A549 (cell line): ENCODE measurements at regions not wholly inside any gene's neighbourhood (a gene's known extent, or its start where the extent isn't known, plus 50 kb on each side); places are given as distances from the start of the nearest gene placed in this dataset.

Experiments used
- ATAC-seq, 2 experiments: fragments of 200-7000 bp in 1 of 2; fragments of >200 bp in 1 of 2; cut with Nextera tagmentation in 1 of 2; cut with Tn5 transposase in 1 of 2; 3 replicates each; pipeline versions ENCODE4 v1.8.0 to v1.9.1; 2018 to 2020; ENCODE audit warnings: mild to moderate bottlenecking in 1 of 2, moderate library complexity in 1 of 2
- CTCF ChIA-PET: fragments of 300-600 bp; sonication (Branson Sonifier 250); formaldehyde crosslinking; extraction: SDS; loops from one replicate; lab custom pipeline; 2021; ENCODE audit warnings: antibody characterized with exemption, inconsistent platforms; lab: Yijun Ruan, JAX
- POLR2A ChIA-PET: fragments of 350-600 bp; formaldehyde crosslinking; extraction: SDS; loops from one replicate; lab custom pipeline; 2021; ENCODE audit warnings: antibody characterized with exemption, inconsistent platforms; lab: Yijun Ruan, JAX
- DNase-seq, 2 experiments: peaks; one replicate each; pipeline versions ENCODE4 v3.0.0 to v3.0.0-alpha.2; 2011 to 2016; ENCODE audit warnings: low read depth in 1 of 2, low spot score in 1 of 2
- FAIRE-seq: peaks from 2 replicates; lab custom pipeline; 2011; peaks lifted over from hg19 to GRCh38; lab: Jason Lieb, UNC
- H3K27ac ChIP-seq, 2 experiments: fragments of >200 bp; sonication (Bioruptor Twin); formaldehyde crosslinking; 3 replicates each; pipeline ENCODE4 v1.5.1; 2016 to 2017
- H3K4me1 ChIP-seq: fragments of >200 bp; sonication (Bioruptor Twin); formaldehyde crosslinking; 3 replicates; pipeline ENCODE4 v1.6.1; 2016
- H3K4me2 ChIP-seq: fragments of >200 bp; sonication (Bioruptor Twin); formaldehyde crosslinking; 3 replicates; pipeline ENCODE4 v1.6.1; 2016
- H3K4me3 ChIP-seq: fragments of >200 bp; sonication (Bioruptor Twin); formaldehyde crosslinking; 3 replicates; pipeline ENCODE4 v1.5.1; 2016
- H3K9me3 ChIP-seq: fragments of >200 bp; sonication (Bioruptor Twin); formaldehyde crosslinking; 3 replicates; pipeline ENCODE4 v1.6.1; 2016
- BHLHE40 ChIP-seq: IDR thresholded peaks from 2 replicates; pipeline ENCODE4 v1.6.1; 2012; ENCODE audit warnings: low read depth, low read length, inconsistent platforms
- CBX2 ChIP-seq: fragments of 200-600 bp; sonication (generic); IDR thresholded peaks from 2 replicates; pipeline ENCODE4 v1.6.1; 2016; ENCODE audit warnings: low read depth, mild to moderate bottlenecking, borderline replicate concordance
- CBX8 ChIP-seq: fragments of 200-600 bp; sonication (generic); IDR thresholded peaks from 2 replicates; pipeline ENCODE4 v1.6.1; 2016
- CEBPB ChIP-seq, 2 experiments: fragments of >200 bp in 1 of 2; sonication (Bioruptor Twin) in 1 of 2; formaldehyde crosslinking in 1 of 2; IDR thresholded peaks; 2 replicates each; pipeline ENCODE4 v1.6.1; 2012 to 2016
- EHMT2 ChIP-seq: fragments of 200-600 bp; sonication (generic); IDR thresholded peaks from 2 replicates; pipeline ENCODE4 v1.6.1; 2016; ENCODE audit warnings: antibody characterized with exemption, low read depth, mild to moderate bottlenecking, moderate library complexity
- FOSB ChIP-seq: fragments of 250-450 bp; sonication (Bioruptor Pico); IDR thresholded peaks from 2 replicates; pipeline ENCODE4 v1.5.0; 2020; ENCODE audit warnings: mild to moderate bottlenecking, moderate library complexity
- FOSL2 ChIP-seq, 2 experiments: fragments of 450-650 bp in 1 of 2; fragments of >200 bp in 1 of 2; sonication (Bioruptor Twin) in 1 of 2; formaldehyde crosslinking; IDR thresholded peaks; 2 replicates each; pipeline versions ENCODE4 v1.5.0 to v1.6.1; 2016 to 2020; ENCODE audit warnings: mild to moderate bottlenecking in 1 of 2, moderate library complexity in 1 of 2
- HOXB5 ChIP-seq: fragments of 250-450 bp; sonication (Bioruptor Pico); IDR thresholded peaks from 2 replicates; pipeline ENCODE4 v1.5.0; 2020; ENCODE audit warnings: mild to moderate bottlenecking, moderate library complexity
- JUN ChIP-seq, 2 experiments: fragments of >200 bp; sonication (Bioruptor Twin); formaldehyde crosslinking; IDR thresholded peaks; 2 replicates in 1 of 2; 3 replicates in 1 of 2; pipeline ENCODE4 v1.6.1; 2016 to 2017
- MAFK ChIP-seq: fragments of 450-650 bp; IDR thresholded peaks from 2 replicates; pipeline ENCODE4 v1.6.1; 2014; ENCODE audit not compliant: partially characterized antibody
- MYC ChIP-seq: IDR thresholded peaks from 2 replicates; pipeline ENCODE4 v1.6.1; 2012; ENCODE audit warnings: mild to moderate bottlenecking, inconsistent platforms, low read length, improper control_type of control experiment, borderline replicate concordance
- NFE2L2 ChIP-seq: fragments of 150-350 bp; conservative IDR thresholded peaks from 2 replicates; pipeline ENCODE4 v1.6.1; 2014; ENCODE audit warnings: low read length
- PHF8 ChIP-seq: fragments of 200-600 bp; sonication (generic); IDR thresholded peaks from 2 replicates; pipeline ENCODE4 v1.6.1; 2016; ENCODE audit warnings: low read depth, mild to moderate bottlenecking, antibody characterized with exemption, moderate library complexity, borderline replicate concordance
- POLR2A ChIP-seq: IDR thresholded peaks from 2 replicates; pipeline ENCODE4 v1.6.1; 2012; ENCODE audit warnings: mild to moderate bottlenecking, low read length
- RARB ChIP-seq: fragments of 250-450 bp; sonication (Bioruptor Pico); IDR thresholded peaks from 2 replicates; pipeline ENCODE4 v1.8.0; 2021; ENCODE audit warnings: mild to moderate bottlenecking, moderate library complexity
- RCOR1 ChIP-seq: fragments of 150-350 bp; IDR thresholded peaks from 2 replicates; pipeline ENCODE4 v1.6.1; 2014; ENCODE audit warnings: antibody characterized with exemption, low read length, low read depth
- SREBF2 ChIP-seq: fragments of 450-650 bp; IDR thresholded peaks from 2 replicates; pipeline ENCODE4 v1.6.1; 2014; ENCODE audit warnings: mild to moderate bottlenecking, moderate library complexity
- ZFP36 ChIP-seq: fragments of 450-650 bp; IDR thresholded peaks from 2 replicates; pipeline ENCODE4 v1.6.1; 2014; ENCODE audit warnings: borderline replicate concordance; ENCODE audit not compliant: partially characterized antibody
- WGBS: methylation state at CpG from one replicate; pipeline ENCODE4 v1.1.6; 2017; ENCODE audit errors: missing lambda C conversion rate; 5-methylcytosine and 5-hydroxymethylcytosine counted together
- TF ChIP-seq, protein P1 (sequence below): fragments of 450-650 bp; IDR thresholded peaks from 2 replicates; pipeline ENCODE4 v1.6.1; 2014; ENCODE audit warnings: antibody characterized with exemption
- TF ChIP-seq, protein P2 (sequence below): IDR thresholded peaks from 2 replicates; pipeline ENCODE4 v1.6.1; 2012
- TF ChIP-seq, protein P3 (sequence below): IDR thresholded peaks from 2 replicates; pipeline ENCODE4 v1.6.1; 2012
- TF ChIP-seq, protein P4 (sequence below): fragments of >200 bp; sonication (Bioruptor Twin); formaldehyde crosslinking; IDR thresholded peaks from 3 replicates; pipeline ENCODE4 v1.5.1; 2016
- TF ChIP-seq, protein P5 (sequence below): fragments of >200 bp; sonication (Bioruptor Twin); formaldehyde crosslinking; IDR thresholded peaks from 2 replicates; pipeline ENCODE4 v1.6.1; 2016
- TF ChIP-seq, protein P6 (sequence below): fragments of >200 bp; sonication (Bioruptor Twin); formaldehyde crosslinking; IDR thresholded peaks from 3 replicates; pipeline ENCODE4 v1.6.1; 2016
- TF ChIP-seq, protein P7 (sequence below): IDR thresholded peaks from 2 replicates; pipeline ENCODE4 v1.6.1; 2012; ENCODE audit warnings: low read depth, borderline replicate concordance

DNA sequence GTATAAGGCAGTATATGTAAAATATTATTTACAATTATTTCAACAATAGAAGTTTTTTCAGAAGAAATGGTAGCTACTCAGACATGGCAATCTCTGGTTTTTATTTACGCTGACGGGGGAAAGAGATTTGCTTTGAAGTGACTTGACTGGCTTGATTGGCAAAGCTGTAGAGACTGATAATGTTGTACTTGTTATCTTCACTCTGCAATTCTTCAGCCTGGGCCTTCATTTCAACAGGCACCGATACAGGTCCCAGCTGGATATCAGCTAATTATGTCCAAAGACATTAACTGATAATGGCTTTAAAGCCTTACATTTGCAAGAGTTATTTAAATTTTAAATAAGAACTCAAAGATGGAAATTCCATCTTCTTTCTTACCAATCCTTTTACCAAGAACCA, 151.4 kb upstream of the HS3ST3A1 start:
- DNase-seq (no peak), ATAC-seq (no peak)
- H3K4me3 ChIP-seq: no peak overlapping the region
- WGBS: 78% methylated on average over 3 of the region's 3 CpGs
- no peak overlapping the region for H3K27ac ChIP-seq
- TF ChIP-seq RARB: no peak
- no peak for TF ChIP-seq FOSL2 (IDR thresholded peaks at IDR 0.05)
- TF ChIP-seq FOSL2 (CRISPR knock-in tag; IDR thresholded peaks at IDR 0.05): no peak
- TF ChIP-seq, protein P1, sequence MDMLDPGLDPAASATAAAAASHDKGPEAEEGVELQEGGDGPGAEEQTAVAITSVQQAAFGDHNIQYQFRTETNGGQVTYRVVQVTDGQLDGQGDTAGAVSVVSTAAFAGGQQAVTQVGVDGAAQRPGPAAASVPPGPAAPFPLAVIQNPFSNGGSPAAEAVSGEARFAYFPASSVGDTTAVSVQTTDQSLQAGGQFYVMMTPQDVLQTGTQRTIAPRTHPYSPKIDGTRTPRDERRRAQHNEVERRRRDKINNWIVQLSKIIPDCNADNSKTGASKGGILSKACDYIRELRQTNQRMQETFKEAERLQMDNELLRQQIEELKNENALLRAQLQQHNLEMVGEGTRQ: no peak
- TF ChIP-seq, protein P2, sequence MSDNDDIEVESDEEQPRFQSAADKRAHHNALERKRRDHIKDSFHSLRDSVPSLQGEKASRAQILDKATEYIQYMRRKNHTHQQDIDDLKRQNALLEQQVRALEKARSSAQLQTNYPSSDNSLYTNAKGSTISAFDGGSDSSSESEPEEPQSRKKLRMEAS: no peak
- TF ChIP-seq RCOR1: no peak
- TF ChIP-seq, protein P3, sequence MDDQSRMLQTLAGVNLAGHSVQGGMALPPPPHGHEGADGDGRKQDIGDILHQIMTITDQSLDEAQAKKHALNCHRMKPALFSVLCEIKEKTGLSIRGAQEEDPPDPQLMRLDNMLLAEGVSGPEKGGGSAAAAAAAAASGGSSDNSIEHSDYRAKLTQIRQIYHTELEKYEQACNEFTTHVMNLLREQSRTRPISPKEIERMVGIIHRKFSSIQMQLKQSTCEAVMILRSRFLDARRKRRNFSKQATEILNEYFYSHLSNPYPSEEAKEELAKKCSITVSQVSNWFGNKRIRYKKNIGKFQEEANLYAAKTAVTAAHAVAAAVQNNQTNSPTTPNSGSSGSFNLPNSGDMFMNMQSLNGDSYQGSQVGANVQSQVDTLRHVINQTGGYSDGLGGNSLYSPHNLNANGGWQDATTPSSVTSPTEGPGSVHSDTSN: no peak
- no peak for TF ChIP-seq BHLHE40
- no peak for TF ChIP-seq SREBF2
- TF ChIP-seq, all 56 proteins: peak for 0
- no peak for FAIRE-seq
- H3K4me1 ChIP-seq: no peaks in the 10 kb centered on the region
- no peak overlapping the region for H3K4me2 ChIP-seq
- ChIA-PET CTCF (no interaction called here), POLR2A (no interaction called here)
- H3K9me3 ChIP-seq: no peaks in the 10 kb centered on the region

DNA sequence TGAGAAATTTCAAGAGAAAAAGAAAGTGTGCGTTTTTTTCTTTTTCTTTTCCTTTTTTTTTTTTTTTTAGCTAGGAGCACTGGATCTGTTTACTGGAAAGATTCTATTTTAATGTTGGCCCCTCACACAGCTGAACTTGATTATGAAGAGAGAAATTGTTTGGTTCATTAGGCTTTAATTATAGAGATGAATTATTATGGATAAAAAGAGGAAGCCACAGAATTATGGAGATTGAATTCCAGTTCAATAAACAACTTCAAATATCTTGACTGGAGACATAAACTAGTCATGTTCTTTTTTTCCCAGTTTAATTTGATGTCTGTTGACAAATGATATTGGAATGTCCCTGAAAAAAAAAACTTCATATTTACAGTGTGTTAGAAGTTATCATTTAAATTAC, 152.0 kb upstream of the HS3ST3A1 start:
- POLR2A ChIA-PET: no interaction called here
- no peak for TF ChIP-seq MAFK
- TF ChIP-seq CBX2: no peak
- no peak for TF ChIP-seq FOSB (CRISPR knock-in tag)
- no peak for TF ChIP-seq EHMT2
- TF ChIP-seq, protein P4, sequence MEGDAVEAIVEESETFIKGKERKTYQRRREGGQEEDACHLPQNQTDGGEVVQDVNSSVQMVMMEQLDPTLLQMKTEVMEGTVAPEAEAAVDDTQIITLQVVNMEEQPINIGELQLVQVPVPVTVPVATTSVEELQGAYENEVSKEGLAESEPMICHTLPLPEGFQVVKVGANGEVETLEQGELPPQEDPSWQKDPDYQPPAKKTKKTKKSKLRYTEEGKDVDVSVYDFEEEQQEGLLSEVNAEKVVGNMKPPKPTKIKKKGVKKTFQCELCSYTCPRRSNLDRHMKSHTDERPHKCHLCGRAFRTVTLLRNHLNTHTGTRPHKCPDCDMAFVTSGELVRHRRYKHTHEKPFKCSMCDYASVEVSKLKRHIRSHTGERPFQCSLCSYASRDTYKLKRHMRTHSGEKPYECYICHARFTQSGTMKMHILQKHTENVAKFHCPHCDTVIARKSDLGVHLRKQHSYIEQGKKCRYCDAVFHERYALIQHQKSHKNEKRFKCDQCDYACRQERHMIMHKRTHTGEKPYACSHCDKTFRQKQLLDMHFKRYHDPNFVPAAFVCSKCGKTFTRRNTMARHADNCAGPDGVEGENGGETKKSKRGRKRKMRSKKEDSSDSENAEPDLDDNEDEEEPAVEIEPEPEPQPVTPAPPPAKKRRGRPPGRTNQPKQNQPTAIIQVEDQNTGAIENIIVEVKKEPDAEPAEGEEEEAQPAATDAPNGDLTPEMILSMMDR: no peak
- TF ChIP-seq, protein P5, sequence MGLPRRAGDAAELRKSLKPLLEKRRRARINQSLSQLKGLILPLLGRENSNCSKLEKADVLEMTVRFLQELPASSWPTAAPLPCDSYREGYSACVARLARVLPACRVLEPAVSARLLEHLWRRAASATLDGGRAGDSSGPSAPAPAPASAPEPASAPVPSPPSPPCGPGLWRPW: no peak
- TF ChIP-seq POLR2A: no peak
- no peak for TF ChIP-seq NFE2L2
- no peak for TF ChIP-seq JUN (IDR thresholded peaks at IDR 0.05)
- TF ChIP-seq ZFP36: no peak
- no peak for TF ChIP-seq CBX8
- no peak for TF ChIP-seq PHF8
- TF ChIP-seq, protein P6, sequence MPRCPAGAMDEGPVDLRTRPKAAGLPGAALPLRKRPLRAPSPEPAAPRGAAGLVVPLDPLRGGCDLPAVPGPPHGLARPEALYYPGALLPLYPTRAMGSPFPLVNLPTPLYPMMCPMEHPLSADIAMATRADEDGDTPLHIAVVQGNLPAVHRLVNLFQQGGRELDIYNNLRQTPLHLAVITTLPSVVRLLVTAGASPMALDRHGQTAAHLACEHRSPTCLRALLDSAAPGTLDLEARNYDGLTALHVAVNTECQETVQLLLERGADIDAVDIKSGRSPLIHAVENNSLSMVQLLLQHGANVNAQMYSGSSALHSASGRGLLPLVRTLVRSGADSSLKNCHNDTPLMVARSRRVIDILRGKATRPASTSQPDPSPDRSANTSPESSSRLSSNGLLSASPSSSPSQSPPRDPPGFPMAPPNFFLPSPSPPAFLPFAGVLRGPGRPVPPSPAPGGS: no peak
- TF ChIP-seq HOXB5 (CRISPR knock-in tag): no peak
- no peak for TF ChIP-seq CEBPB (IDR thresholded peaks at IDR 0.05)
- no peak for TF ChIP-seq SREBF2
- TF ChIP-seq, protein P7, sequence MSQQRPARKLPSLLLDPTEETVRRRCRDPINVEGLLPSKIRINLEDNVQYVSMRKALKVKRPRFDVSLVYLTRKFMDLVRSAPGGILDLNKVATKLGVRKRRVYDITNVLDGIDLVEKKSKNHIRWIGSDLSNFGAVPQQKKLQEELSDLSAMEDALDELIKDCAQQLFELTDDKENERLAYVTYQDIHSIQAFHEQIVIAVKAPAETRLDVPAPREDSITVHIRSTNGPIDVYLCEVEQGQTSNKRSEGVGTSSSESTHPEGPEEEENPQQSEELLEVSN: no peak
- TF ChIP-seq, protein P1: no peak
- no peak for TF ChIP-seq MYC
- no peaks in the 10 kb centered on the region for H3K4me1 ChIP-seq
- WGBS: 9% methylated on average over 1 of the region's 1 CpG
- no peak for ATAC-seq
- H3K27ac ChIP-seq: no peak overlapping the region
- CTCF ChIA-PET: no interaction called here
- FAIRE-seq: no peak
- H3K9me3 ChIP-seq: no peaks in the 10 kb centered on the region
- H3K4me3 ChIP-seq: no peak overlapping the region
- DNase-seq: no peak
- H3K4me2 ChIP-seq: no peak overlapping the region
